Suppressor macrophage treated with lipopolysaccharide for 1 hour (primary cell): ENCODE measurements at regions not wholly inside any gene's neighbourhood (a gene's known extent, or its start where the extent isn't known, plus 50 kb on each side); places are given as distances from the start of the nearest gene placed in this dataset.
A peak's percentile ranks its signal among the peaks of the same experiment; 100 is the strongest.

Experiments
- DNase-seq, 3 donors: peaks; one replicate each; pipeline ENCODE4 v3.0.0-alpha.2; 2020 to 2022

DNA sequence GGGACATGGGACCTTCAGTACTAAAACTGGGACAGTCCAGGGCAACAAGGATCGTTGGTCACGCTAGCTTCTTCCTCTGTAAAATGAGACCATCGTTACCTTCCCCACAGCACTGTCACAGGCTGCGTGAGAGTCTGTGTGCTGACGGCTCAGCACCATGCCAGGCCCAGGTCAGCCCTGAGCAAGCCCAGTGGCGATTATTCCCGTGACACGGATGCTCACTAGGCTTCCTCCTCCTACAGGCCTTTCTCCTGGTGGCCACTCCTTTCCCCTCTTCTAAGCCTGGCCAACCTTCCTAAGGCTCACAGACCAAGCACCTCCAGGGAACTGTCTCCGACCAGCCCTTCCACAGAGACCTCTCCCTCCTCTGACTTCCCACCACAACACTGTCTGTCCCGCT, 69.3 kb upstream of the RUNX3 start:
- no peak for DNase-seq

DNA sequence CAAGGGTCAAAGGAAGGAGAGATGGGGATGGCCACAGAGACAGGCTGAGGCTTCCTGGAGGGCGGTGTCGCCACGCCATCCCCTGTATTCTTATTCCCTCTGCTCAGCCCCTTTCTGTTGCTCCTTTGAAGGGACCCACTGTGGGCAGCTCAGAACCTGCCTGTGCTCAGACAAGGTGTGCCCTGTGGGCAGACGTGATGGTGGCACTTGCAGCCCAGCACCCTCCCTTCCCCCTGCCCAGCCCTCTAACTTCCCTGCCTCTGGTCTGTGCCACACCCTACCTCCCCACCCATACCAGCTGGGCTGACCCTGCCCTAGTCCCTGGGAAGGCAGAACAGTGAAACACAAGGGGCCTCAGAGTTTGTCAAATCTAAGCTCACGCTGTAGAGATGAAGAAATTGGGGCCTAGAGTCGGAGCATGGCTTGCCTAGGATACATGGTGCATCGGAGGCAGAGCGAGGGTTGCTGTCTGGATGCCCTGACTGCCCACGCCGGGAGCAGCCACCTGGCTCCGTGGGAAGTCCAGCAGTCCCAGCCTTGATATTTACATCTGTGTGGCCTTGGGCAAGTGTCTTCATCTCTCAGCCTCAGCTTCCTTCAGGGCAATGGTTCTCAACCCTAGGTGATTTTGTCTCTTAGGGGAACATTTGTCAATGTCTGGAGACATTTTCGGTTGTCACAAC, 68.6 kb upstream of the RUNX3 start:
- no peak for DNase-seq

GRCh38 chr1:24996983-24997893, 67.2 kb upstream of the RUNX3 start:
- DNase-seq: no peak

GRCh38 chr1:24996456-24996855, 66.4 kb upstream of the RUNX3 start:
- DNase-seq: no peak

DNA sequence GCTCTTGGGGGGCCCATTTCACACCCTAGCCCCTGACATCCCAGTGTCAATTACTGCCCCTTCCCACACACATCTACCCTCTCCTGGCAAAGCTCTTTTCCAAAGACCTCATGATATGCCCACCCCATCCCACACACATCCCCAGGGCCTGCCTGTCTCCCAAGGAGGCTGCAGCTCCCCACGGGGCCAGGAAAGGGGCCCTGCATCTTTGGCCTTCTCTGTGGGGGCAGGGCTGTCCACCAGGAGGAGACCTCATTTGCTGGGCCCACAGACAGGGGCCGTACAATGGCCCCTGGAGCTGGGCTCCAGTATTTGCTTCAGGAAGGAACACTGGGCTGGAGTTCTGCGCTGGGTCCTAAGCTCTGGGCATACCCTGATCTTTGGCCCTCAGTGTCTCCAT, 65.6 kb upstream of the RUNX3 start:
- DNase-seq: no peak

DNA sequence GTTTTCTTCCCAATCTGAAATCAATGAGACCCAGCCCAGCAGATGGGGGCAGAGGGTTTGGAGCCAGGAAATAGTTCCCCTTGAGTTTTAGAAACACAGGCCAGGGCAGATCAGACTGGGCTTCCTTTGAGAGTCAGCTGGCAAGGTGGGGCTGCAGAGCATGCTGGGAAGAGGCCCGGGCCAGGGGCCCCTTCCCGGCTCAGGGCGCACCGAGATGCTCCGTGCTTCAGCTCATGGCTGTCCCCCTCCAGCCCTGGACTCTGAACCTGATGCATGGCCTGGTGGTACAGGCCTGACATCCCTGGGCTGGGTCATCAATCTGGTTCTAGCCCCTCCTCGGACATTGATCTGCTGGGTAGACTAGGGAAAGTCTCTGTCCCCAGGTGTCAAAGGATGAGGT, 65.1 kb upstream of the RUNX3 start:
- DNase-seq: no peak

- peak; percentile 46 to 65 (median 51) for DNase-seq
These were observed 64.0 kb upstream of the RUNX3 start for GRCh38 chr1:24993871-24994580.

- no peak for DNase-seq
These were observed 62.7 kb upstream of the RUNX3 start for GRCh38 chr1:24992761-24993211.

- DNase-seq: no peak
These were observed 62.2 kb upstream of the RUNX3 start for GRCh38 chr1:24992124-24992760.

GRCh38 chr1:24991697-24992096, 61.6 kb upstream of the RUNX3 start:
- DNase-seq: peak; percentile 34 to 55 (median 49)

DNA sequence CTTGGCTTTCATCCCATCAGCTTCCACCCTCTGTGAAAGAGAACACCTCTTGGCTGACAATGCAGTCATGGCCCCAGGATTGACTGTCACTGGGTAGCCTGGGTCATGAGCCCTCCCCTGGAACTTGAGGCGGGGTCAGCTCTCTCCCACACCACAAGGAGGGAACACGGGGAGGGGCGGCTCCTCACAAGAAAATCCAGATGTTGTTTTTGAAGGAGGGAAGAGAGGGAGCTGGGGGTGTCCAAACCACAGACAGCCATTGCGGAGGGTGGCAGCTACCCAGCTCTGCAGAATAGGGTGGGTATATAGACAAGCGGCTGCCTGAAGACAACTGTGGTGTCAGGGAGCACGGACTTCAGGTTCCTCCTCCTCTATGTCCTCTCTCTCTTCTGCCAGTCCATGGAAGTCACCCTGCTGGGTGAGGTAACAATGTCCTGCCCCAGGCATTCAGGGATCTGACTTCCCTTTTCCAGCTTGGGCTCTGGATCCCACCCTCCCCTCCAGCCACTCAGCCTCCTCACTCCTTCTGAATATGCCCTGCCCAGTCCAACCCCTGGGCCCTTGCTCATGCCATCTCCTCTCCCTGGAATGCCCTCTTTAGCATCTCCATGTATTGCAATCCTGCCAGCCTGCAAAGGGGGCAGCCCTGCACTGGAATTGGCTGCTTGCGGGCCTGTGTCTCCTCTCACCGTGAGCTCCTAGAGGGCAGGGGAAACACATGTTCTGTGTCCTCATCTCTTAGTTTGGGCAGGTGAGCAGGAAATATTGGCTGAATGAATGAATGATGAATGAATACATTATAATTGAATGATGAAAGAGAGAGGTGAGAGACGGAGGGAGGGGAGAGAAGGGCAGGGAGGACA, 60.9 kb upstream of the RUNX3 start:
- peak; percentile 49 to 64 (median 58) for DNase-seq

- no peak for DNase-seq
These were observed 60.1 kb upstream of the RUNX3 start for GRCh38 chr1:24990136-24990535.

DNA sequence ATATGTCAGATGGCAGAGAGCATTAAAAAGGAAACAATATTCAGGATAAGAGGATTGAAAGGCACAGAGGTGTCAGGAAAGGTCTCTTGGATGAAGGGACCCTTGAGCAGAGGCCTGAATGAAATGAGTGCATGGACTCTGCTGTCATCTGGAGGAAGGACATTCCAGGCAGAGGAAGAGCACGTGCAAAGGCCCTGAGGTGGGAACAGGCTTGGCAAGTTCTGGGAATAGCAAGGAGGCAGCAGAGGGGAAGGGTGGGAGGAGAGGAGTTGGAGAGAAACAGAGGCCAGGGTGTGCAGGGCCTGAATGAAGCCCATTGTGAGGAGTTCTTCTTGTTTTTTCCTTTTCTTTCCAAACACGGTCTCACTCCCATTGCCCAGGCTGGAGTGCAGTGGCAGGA, 59.0 kb upstream of the RUNX3 start:
- no peak for DNase-seq

DNA sequence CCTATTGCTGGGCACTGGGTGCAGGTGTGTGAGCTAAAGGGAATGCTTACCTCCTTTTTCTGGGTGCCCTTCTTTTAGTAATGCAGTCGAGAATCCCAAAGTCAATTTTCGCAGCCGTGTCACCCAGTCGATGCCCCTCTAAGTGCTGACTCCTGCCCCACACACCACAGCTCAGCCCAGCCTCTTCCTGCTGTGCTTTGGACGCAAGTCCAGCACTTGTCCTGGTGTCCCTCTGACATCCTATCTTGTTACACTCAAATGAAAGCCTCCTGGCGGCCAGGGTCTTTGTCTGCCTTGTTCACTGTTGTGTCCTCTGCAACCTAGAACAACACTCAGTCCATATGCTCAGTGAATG, 58.5 kb upstream of the RUNX3 start:
- no peak for DNase-seq

DNA sequence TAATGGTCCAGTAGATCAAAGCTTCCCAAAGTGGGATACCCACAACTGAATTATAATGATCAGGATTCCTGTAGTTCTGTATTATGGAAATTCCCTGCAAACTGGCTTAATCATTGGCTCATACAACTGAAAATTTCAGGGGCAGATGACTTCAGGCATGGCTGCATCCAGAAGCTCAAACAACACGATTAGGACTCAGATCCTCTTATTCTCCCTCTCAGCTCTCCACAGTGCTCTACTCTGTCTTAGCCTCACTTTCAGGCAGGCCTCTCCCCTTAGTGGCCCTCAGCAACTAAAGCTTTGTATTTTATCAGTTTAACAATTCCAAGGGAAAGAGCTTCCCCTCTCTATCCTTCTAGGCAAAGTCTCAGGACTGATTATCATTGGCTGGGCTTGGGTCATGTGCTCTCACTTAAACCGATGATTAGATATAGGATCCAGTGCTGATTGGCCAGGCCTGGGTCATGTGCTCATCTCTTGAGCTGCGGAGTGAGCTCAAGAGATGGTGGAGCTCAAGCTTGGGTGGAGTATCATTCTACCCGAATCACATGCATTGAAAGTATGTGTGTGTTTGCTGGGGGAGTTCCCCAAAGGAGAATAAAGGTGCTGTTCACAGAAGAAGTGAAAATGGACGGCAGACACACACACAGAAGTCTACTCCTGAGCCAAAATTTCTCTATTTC, 57.9 kb upstream of the RUNX3 start:
- DNase-seq: no peak

- no peak for DNase-seq
These were observed 57.3 kb upstream of the RUNX3 start for GRCh38 chr1:24987424-24987823.

- peak; percentile 67 to 75 (median 72) for DNase-seq
These were observed 56.4 kb upstream of the RUNX3 start for GRCh38 chr1:24986372-24986965.

GRCh38 chr1:24985737-24986136, 55.7 kb upstream of the RUNX3 start:
- DNase-seq: peak in 1 of 3 donors; percentile 37

GRCh38 chr1:24984800-24985522, 54.9 kb upstream of the RUNX3 start:
- no peak for DNase-seq

DNA sequence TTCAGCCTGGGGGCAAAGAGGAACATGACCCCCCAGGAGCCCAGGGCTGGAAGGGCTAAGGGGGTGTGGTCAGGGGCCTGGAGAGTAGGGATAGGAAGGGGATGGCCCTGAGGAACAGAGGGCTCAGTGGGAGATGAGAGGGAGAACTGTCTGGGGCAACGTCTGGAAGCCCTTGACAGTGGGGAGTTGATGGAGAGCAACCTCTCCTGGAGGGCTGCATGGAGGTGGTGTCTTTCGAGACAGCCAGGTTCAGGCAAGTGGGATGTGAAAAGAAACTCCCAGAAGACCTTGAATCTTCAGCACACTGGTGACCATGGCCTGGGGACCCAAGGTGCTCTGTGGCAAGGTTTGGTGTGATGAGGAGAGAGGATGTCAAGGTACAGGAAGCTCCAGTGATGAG, 54.2 kb upstream of the RUNX3 start:
- no peak for DNase-seq
